ENCODE measurements at regions not wholly inside any gene's neighbourhood (a gene's known extent, or its start where the extent isn't known, plus 50 kb on each side); places are given as distances from the start of the nearest gene placed in this dataset.

GRCh38 chr6:109243863-109244825, 138.1 kb downstream of the CD164 start:
- Mint-ChIP-seq H3K27ac (peak overlapping the region in 3 of 9 donors; percentile 19 to 64 (median 62)), H3K27me3 (no peaks in the 10 kb centered on the region), H3K36me3 (no peaks in the 10 kb centered on the region), H3K4me3 (peak overlapping the region in 2 of 10 donors; percentile 48), H3K4me1 (peaks cover 8 to 16% (median 11%) of the 10 kb centered on the region in 7 donors), H3K9me3 (peaks cover 0 to 4% (median 0%) of the 10 kb centered on the region in 11 donors)
- no peaks in the 10 kb centered on the region for H3K9me3 ChIP-seq (ENCODE audit: control insufficient read depth in 2 of 3, low read length in 3 of 3)
- ATAC-seq: no peak
- H3K27me3 ChIP-seq (ENCODE audit: control insufficient read depth in 2 of 2, insufficient read depth in 2 of 2, low read length in 2 of 2): no peaks in the 10 kb centered on the region
- ChIA-PET POLR2A (no interaction called here), CTCF (no interaction called here)
- intact Hi-C loops (cut with micrococcal nuclease): no loop called here
- no peaks in the 10 kb centered on the region for H3K4me1 ChIP-seq (ENCODE audit: control insufficient read depth in 2 of 2, insufficient read depth in 2 of 2, low read length in 2 of 2)
- no peak overlapping the region for H3K27ac ChIP-seq (ENCODE audit: low read depth, low read length)
- H3K36me3 ChIP-seq (ENCODE audit: control insufficient read depth in 2 of 3, insufficient read depth in 3 of 3, low read length in 3 of 3): no peaks in the 10 kb centered on the region
- H3K4me3 ChIP-seq (ENCODE audit: low read length): no peak overlapping the region
- DNase-seq: no peak

- DNase-seq (no peak), ATAC-seq (no peak)
- Histone ChIP-seq H3K4me3 (ENCODE audit: low read length) (no peak overlapping the region), H3K36me3 (ENCODE audit: control insufficient read depth in 2 of 3, insufficient read depth in 3 of 3, low read length in 3 of 3) (no peaks in the 10 kb centered on the region), H3K27ac (ENCODE audit: low read depth, low read length) (no peak overlapping the region), H3K27me3 (ENCODE audit: control insufficient read depth in 2 of 2, insufficient read depth in 2 of 2, low read length in 2 of 2) (no peaks in the 10 kb centered on the region), H3K9me3 (ENCODE audit: control insufficient read depth in 2 of 3, low read length in 3 of 3) (no peaks in the 10 kb centered on the region), H3K4me1 (ENCODE audit: control insufficient read depth in 2 of 2, insufficient read depth in 2 of 2, low read length in 2 of 2) (no peaks in the 10 kb centered on the region)
- no peaks in the 10 kb centered on the region for H3K36me3 Mint-ChIP-seq
- peaks cover 8 to 16% (median 11%) of the 10 kb centered on the region in 7 donors for H3K4me1 Mint-ChIP-seq
- intact Hi-C loops (cut with micrococcal nuclease): no loop called here
- H3K9me3 Mint-ChIP-seq: peaks cover 0 to 4% (median 0%) of the 10 kb centered on the region in 11 donors
- CTCF ChIA-PET: no interaction called here
- no peak overlapping the region for H3K27ac Mint-ChIP-seq
- POLR2A ChIA-PET: no interaction called here
- no peak overlapping the region for H3K4me3 Mint-ChIP-seq
- H3K27me3 Mint-ChIP-seq: no peaks in the 10 kb centered on the region
Observed at GRCh38 chr6:109242925-109243324, 139.3 kb downstream of the CD164 start.

DNA sequence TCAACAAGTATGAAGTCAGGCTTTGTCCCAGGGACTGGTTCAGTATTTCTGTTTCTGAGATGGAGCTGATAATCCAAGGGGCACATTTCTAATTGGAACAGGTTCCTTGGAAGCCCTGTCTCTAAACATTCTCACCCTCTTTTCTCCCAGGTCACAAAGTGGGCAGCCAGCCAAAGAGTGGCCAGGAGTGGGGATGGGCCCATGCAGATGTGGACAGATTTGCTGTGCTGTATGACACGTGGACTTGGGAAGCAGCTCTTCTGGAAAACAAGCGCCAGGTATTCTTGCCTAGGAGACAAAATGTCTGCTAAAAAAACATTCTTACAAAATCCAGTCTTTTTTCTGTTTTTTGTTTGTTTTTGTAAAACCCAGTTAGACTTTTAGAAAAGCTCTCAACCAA, 140.2 kb downstream of the CD164 start:
- no peak overlapping the region for H3K27ac ChIP-seq (ENCODE audit: low read depth, low read length)
- POLR2A ChIA-PET: interaction anchor here (0.5 kb wide), 1 partner anchor 1541 kb away, joined by 3 read pairs; no protein-coding TSS in a partner anchor
- H3K9me3 Mint-ChIP-seq: peaks cover 0 to 4% (median 0%) of the 10 kb centered on the region in 11 donors

GRCh38 chr6:109241199-109241598, 141.1 kb downstream of the CD164 start:
- H3K4me3 Mint-ChIP-seq: no peak overlapping the region
- no peak overlapping the region for H3K4me3 ChIP-seq (ENCODE audit: low read length)
- no peaks in the 10 kb centered on the region for H3K4me1 ChIP-seq (ENCODE audit: control insufficient read depth in 2 of 2, insufficient read depth in 2 of 2, low read length in 2 of 2)
- H3K27me3 ChIP-seq (ENCODE audit: control insufficient read depth in 2 of 2, insufficient read depth in 2 of 2, low read length in 2 of 2): no peaks in the 10 kb centered on the region
- no peak overlapping the region for H3K27ac ChIP-seq (ENCODE audit: low read depth, low read length)
- H3K9me3 ChIP-seq (ENCODE audit: control insufficient read depth in 2 of 3, low read length in 3 of 3): no peaks in the 10 kb centered on the region
- peaks cover 0 to 4% (median 0%) of the 10 kb centered on the region in 11 donors for H3K9me3 Mint-ChIP-seq
- peaks cover 15 to 33% (median 27%) of the 10 kb centered on the region in 7 donors for H3K4me1 Mint-ChIP-seq
- peaks cover 0 to 5% (median 0%) of the 10 kb centered on the region in 5 donors for H3K36me3 Mint-ChIP-seq
- no peaks in the 10 kb centered on the region for H3K36me3 ChIP-seq (ENCODE audit: control insufficient read depth in 2 of 3, insufficient read depth in 3 of 3, low read length in 3 of 3)
- intact Hi-C loops (cut with micrococcal nuclease): no loop called here
- POLR2A ChIA-PET: interaction anchor here (0.5 kb wide), 1 partner anchor 1540 kb away, joined by 3 read pairs; no protein-coding TSS in a partner anchor
- peaks cover 0 to 3% (median 0%) of the 10 kb centered on the region in 5 donors for H3K27me3 Mint-ChIP-seq
- DNase-seq: no peak
- ATAC-seq: no peak
- no peak overlapping the region for H3K27ac Mint-ChIP-seq
- CTCF ChIA-PET: no interaction called here

More for the DNA sequence above, 140.2 kb downstream of the CD164 start:
- CTCF ChIA-PET: no interaction called here
- H3K36me3 Mint-ChIP-seq: peaks cover 0 to 5% (median 0%) of the 10 kb centered on the region in 5 donors
- Histone ChIP-seq H3K4me3 (ENCODE audit: low read length) (no peak overlapping the region), H3K36me3 (ENCODE audit: control insufficient read depth in 2 of 3, insufficient read depth in 3 of 3, low read length in 3 of 3) (no peaks in the 10 kb centered on the region), H3K4me1 (ENCODE audit: control insufficient read depth in 2 of 2, insufficient read depth in 2 of 2, low read length in 2 of 2) (no peaks in the 10 kb centered on the region), H3K9me3 (ENCODE audit: control insufficient read depth in 2 of 3, low read length in 3 of 3) (no peaks in the 10 kb centered on the region), H3K27me3 (ENCODE audit: control insufficient read depth in 2 of 2, insufficient read depth in 2 of 2, low read length in 2 of 2) (no peaks in the 10 kb centered on the region)
- H3K4me1 Mint-ChIP-seq: peaks cover 12 to 25% (median 18%) of the 10 kb centered on the region in 7 donors
- H3K4me3 Mint-ChIP-seq: no peak overlapping the region
- DNase-seq (no peak), ATAC-seq (no peak)
- no peak overlapping the region for H3K27ac Mint-ChIP-seq
- peaks cover 0 to 3% (median 0%) of the 10 kb centered on the region in 5 donors for H3K27me3 Mint-ChIP-seq
- intact Hi-C loops (cut with micrococcal nuclease): no loop called here

DNA sequence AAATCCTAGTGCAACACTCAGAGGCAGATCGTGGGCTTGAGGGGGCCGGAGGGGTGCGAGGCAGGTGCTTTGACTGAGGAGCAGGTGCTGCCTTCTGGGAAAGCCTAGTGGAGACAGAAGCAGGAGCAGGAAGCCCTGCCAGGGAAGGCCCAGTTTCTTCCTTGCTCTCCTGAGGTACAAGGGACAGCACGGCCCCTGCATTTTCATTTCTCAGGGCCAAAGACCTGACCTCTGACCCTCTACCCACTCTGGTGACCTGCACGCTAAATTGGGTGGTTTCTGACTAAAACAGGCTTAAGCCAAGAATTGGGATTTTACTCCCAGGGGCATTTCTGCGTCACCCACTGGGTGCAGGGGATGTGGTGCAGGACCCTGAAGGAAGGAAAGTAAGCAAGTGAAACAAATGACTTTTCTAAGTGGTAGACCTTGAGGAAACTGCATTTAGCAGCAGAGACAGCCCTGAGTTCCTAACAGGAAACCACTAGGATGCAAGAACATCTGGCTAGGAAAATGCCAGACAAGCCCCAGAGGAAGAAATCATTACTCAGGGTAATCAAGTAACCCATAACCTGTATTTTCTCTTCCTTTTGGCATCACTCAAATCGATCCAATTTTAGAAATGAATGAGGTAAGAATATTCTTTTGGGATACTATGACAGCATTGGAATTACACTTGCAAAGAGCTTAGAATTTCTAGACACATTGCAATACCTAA, 141.7 kb downstream of the CD164 start:
- no peak overlapping the region for H3K27ac ChIP-seq (ENCODE audit: low read depth, low read length)
- Mint-ChIP-seq H3K36me3 (peaks cover 0 to 5% (median 0%) of the 10 kb centered on the region in 5 donors), H3K4me3 (no peak overlapping the region), H3K27me3 (peaks cover 0 to 3% (median 0%) of the 10 kb centered on the region in 5 donors), H3K4me1 (peaks cover 15 to 36% (median 31%) of the 10 kb centered on the region in 7 donors), H3K27ac (no peak overlapping the region), H3K9me3 (peaks cover 0 to 4% (median 0%) of the 10 kb centered on the region in 11 donors)
- ChIA-PET CTCF (no interaction called here), POLR2A (no interaction called here)
- H3K36me3 ChIP-seq (ENCODE audit: control insufficient read depth in 2 of 3, insufficient read depth in 3 of 3, low read length in 3 of 3): no peaks in the 10 kb centered on the region
- H3K9me3 ChIP-seq (ENCODE audit: control insufficient read depth in 2 of 3, low read length in 3 of 3): no peaks in the 10 kb centered on the region
- DNase-seq (no peak), ATAC-seq (no peak)
- intact Hi-C loops (cut with micrococcal nuclease): no loop called here
- H3K27me3 ChIP-seq (ENCODE audit: control insufficient read depth in 2 of 2, insufficient read depth in 2 of 2, low read length in 2 of 2): no peaks in the 10 kb centered on the region
- no peak overlapping the region for H3K4me3 ChIP-seq (ENCODE audit: low read length)
- no peaks in the 10 kb centered on the region for H3K4me1 ChIP-seq (ENCODE audit: control insufficient read depth in 2 of 2, insufficient read depth in 2 of 2, low read length in 2 of 2)

- Histone ChIP-seq H3K9me3 (ENCODE audit: control insufficient read depth in 2 of 3, low read length in 3 of 3) (no peaks in the 10 kb centered on the region), H3K4me1 (ENCODE audit: control insufficient read depth in 2 of 2, insufficient read depth in 2 of 2, low read length in 2 of 2) (no peaks in the 10 kb centered on the region), H3K27me3 (ENCODE audit: control insufficient read depth in 2 of 2, insufficient read depth in 2 of 2, low read length in 2 of 2) (no peaks in the 10 kb centered on the region), H3K27ac (ENCODE audit: low read depth, low read length) (no peak overlapping the region), H3K36me3 (ENCODE audit: control insufficient read depth in 2 of 3, insufficient read depth in 3 of 3, low read length in 3 of 3) (no peaks in the 10 kb centered on the region), H3K4me3 (ENCODE audit: low read length) (no peak overlapping the region)
- H3K27me3 Mint-ChIP-seq: peaks cover 0 to 3% (median 0%) of the 10 kb centered on the region in 5 donors
- ATAC-seq (no peak), DNase-seq (no peak)
- POLR2A ChIA-PET: no interaction called here
- peaks cover 0 to 5% (median 0%) of the 10 kb centered on the region in 5 donors for H3K36me3 Mint-ChIP-seq
- CTCF ChIA-PET: no interaction called here
- peaks cover 0 to 4% (median 0%) of the 10 kb centered on the region in 11 donors for H3K9me3 Mint-ChIP-seq
- H3K4me1 Mint-ChIP-seq: peaks cover 14 to 36% (median 31%) of the 10 kb centered on the region in 7 donors
- H3K4me3 Mint-ChIP-seq: no peak overlapping the region
- H3K27ac Mint-ChIP-seq: peak overlapping the region in 1 of 9 donors; percentile 38
- intact Hi-C loops (cut with micrococcal nuclease): loop anchor here in 1 of 2 donors (5.0 kb wide), 2 partner anchors 142 to 367 kb away; partner anchors contain the start of gene CEP57L1
Observed at GRCh38 chr6:109239651-109240321, 142.5 kb downstream of the CD164 start.

Measured in naive thymus-derived CD4-positive, alpha-beta T cell (primary cell).